Neural progenitor cell (in vitro differentiated cells): ENCODE measurements at regions not wholly inside any gene's neighbourhood (a gene's known extent, or its start where the extent isn't known, plus 50 kb on each side); places are given as distances from the start of the nearest gene placed in this dataset.

Source experiments
- EZH2 ChIP-seq: fragments of 200-600 bp; sonication (generic); IDR thresholded peaks from 2 replicates; pipeline ENCODE4 v1.6.1; 2017; ENCODE audit warnings: antibody characterized with exemption, mild to moderate bottlenecking, moderate library complexity
- TF ChIP-seq, protein P1 (sequence below): fragments of 200-600 bp; sonication (generic); IDR thresholded peaks from 2 replicates; pipeline ENCODE4 v1.5.1; 2017; ENCODE audit warnings: antibody characterized with exemption, mild to moderate bottlenecking

GRCh38 chr17:70006159-70006558 lies 68.9 kb upstream of the KCNJ16 start:
- TF ChIP-seq, protein P1, sequence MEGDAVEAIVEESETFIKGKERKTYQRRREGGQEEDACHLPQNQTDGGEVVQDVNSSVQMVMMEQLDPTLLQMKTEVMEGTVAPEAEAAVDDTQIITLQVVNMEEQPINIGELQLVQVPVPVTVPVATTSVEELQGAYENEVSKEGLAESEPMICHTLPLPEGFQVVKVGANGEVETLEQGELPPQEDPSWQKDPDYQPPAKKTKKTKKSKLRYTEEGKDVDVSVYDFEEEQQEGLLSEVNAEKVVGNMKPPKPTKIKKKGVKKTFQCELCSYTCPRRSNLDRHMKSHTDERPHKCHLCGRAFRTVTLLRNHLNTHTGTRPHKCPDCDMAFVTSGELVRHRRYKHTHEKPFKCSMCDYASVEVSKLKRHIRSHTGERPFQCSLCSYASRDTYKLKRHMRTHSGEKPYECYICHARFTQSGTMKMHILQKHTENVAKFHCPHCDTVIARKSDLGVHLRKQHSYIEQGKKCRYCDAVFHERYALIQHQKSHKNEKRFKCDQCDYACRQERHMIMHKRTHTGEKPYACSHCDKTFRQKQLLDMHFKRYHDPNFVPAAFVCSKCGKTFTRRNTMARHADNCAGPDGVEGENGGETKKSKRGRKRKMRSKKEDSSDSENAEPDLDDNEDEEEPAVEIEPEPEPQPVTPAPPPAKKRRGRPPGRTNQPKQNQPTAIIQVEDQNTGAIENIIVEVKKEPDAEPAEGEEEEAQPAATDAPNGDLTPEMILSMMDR, result no peak
- TF ChIP-seq EZH2, result no peak
